A673 (cell line): ENCODE measurements at regions not wholly inside any gene's neighbourhood (a gene's known extent, or its start where the extent isn't known, plus 50 kb on each side); places are given as distances from the start of the nearest gene placed in this dataset.

Source experiments
- BruUV-seq: library from RNA; stranded (reverse); fragments of 400-500 nt; replicated peaks from 2 replicates; lab custom pipeline; 2021; lab: Mats Ljungman, UMichigan
- CTCF ChIA-PET: fragments of 300-600 bp; sonication (Branson Sonifier 250); formaldehyde crosslinking; loops from one replicate; lab custom pipeline; 2022; ENCODE audit warnings: antibody characterized with exemption; lab: Charles Lee
- POLR2A ChIA-PET: fragments of 300-600 bp; sonication (Branson Sonifier 250); formaldehyde crosslinking; loops from one replicate; lab custom pipeline; 2022; ENCODE audit warnings: antibody characterized with exemption; ENCODE audit not compliant: low non-redundant PET; lab: Charles Lee
- DNase-seq: peaks from one replicate; pipeline ENCODE4 v3.0.0-alpha.2; 2015; ENCODE audit warnings: low spot score
- H3K27ac ChIP-seq: fragments of 200-600 bp; sonication (generic); 2 replicates; pipeline ENCODE4 v1.5.1; 2016; ENCODE audit warnings: mixed run types, low read depth, mild to moderate bottlenecking, mixed read lengths, antibody characterized with exemption, low read length; ENCODE audit not compliant: poor library complexity, severe bottlenecking
- H3K27me3 ChIP-seq: fragments of 200-600 bp; sonication (generic); replicated peaks from 2 replicates; pipeline ENCODE4 v1.6.1; 2017; ENCODE audit warnings: mixed run types, low read depth, mild to moderate bottlenecking, mixed read lengths, antibody characterized with exemption, low read length; ENCODE audit not compliant: insufficient read depth, poor library complexity
- H3K36me3 ChIP-seq: fragments of 200-600 bp; sonication (generic); 2 replicates; pipeline ENCODE4 v1.6.1; 2016; ENCODE audit warnings: mixed run types, mild to moderate bottlenecking, mixed read lengths, antibody characterized with exemption, low read length; ENCODE audit not compliant: insufficient read depth, poor library complexity, severe bottlenecking
- H3K4me1 ChIP-seq: fragments of 200-600 bp; sonication (generic); 2 replicates; pipeline ENCODE4 v1.6.1; 2017; ENCODE audit warnings: mixed run types, mild to moderate bottlenecking, mixed read lengths, antibody characterized with exemption, low read length; ENCODE audit not compliant: insufficient read depth, poor library complexity, severe bottlenecking
- H3K4me3 ChIP-seq: fragments of 200-600 bp; sonication (generic); 2 replicates; pipeline ENCODE4 v1.5.1; 2016; ENCODE audit warnings: low read depth, mixed run types, mild to moderate bottlenecking, mixed read lengths, low read length; ENCODE audit not compliant: poor library complexity, severe bottlenecking
- H3K9me3 ChIP-seq: fragments of 200-600 bp; sonication (generic); 2 replicates; pipeline ENCODE4 v1.6.1; 2016; ENCODE audit warnings: mixed run types, low read depth, mild to moderate bottlenecking, mixed read lengths, antibody characterized with exemption, low read length; ENCODE audit not compliant: poor library complexity, severe bottlenecking
- EZH2 ChIP-seq: fragments of 200-600 bp; sonication (generic); IDR thresholded peaks from 2 replicates; pipeline ENCODE4 v1.6.1; 2017; ENCODE audit warnings: borderline replicate concordance, low read depth, mild to moderate bottlenecking, mixed read lengths, antibody characterized with exemption, low read length; ENCODE audit not compliant: poor library complexity, severe bottlenecking
- intact Hi-C: fragments of 100-400 bp; cut with micrococcal nuclease; formaldehyde crosslinking; loops from one replicate; pipeline ENCODE4 v1.10.0; 2022; ENCODE audit not compliant: unreplicated experiment
- TF ChIP-seq, protein P1 (sequence below): fragments of 300-800, 200-600 bp; sonication (generic); conservative IDR thresholded peaks from 2 replicates; pipeline ENCODE4 v1.5.1; 2017; ENCODE audit warnings: low read depth, mild to moderate bottlenecking, antibody characterized with exemption, low read length, moderate library complexity, mixed read lengths

DNA sequence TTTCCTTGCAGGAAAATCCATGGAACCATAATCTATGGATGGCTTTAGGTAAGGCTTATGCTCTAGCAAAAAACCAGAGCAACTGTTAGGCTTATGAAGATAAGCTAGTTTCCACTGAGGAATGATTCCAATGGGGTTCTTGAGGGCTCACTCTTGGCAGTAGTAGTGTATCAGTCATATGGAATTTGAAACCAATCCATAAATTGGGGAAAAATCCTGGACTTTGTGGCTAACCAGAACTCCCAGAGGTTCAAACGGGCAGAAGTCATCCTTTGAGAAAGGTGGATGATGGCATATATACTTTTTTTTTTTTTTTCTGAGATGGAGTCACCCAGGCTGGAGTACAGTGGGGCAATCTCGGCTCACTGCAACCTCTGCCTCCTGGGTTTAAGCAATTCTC is 54.2 kb upstream of the ATF3 start:
- intact Hi-C loops = no loop called here
- no TSS peak for BruUV-seq
- TF ChIP-seq EZH2 = no peak
- TF ChIP-seq, protein P1, sequence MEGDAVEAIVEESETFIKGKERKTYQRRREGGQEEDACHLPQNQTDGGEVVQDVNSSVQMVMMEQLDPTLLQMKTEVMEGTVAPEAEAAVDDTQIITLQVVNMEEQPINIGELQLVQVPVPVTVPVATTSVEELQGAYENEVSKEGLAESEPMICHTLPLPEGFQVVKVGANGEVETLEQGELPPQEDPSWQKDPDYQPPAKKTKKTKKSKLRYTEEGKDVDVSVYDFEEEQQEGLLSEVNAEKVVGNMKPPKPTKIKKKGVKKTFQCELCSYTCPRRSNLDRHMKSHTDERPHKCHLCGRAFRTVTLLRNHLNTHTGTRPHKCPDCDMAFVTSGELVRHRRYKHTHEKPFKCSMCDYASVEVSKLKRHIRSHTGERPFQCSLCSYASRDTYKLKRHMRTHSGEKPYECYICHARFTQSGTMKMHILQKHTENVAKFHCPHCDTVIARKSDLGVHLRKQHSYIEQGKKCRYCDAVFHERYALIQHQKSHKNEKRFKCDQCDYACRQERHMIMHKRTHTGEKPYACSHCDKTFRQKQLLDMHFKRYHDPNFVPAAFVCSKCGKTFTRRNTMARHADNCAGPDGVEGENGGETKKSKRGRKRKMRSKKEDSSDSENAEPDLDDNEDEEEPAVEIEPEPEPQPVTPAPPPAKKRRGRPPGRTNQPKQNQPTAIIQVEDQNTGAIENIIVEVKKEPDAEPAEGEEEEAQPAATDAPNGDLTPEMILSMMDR = no peak
- ChIA-PET POLR2A (interaction anchor here (0.7 kb wide), 1 partner anchor 483 kb away, joined by 6 read pairs; no protein-coding TSS in a partner anchor), CTCF (no interaction called here)
- Histone ChIP-seq H3K9me3 (no peaks in the 10 kb centered on the region), H3K27ac (no peak overlapping the region), H3K36me3 (no peaks in the 10 kb centered on the region), H3K4me1 (peaks cover 11% of the 10 kb centered on the region), H3K4me3 (no peak overlapping the region), H3K27me3 (no peaks in the 10 kb centered on the region)
- no peak for DNase-seq

DNA sequence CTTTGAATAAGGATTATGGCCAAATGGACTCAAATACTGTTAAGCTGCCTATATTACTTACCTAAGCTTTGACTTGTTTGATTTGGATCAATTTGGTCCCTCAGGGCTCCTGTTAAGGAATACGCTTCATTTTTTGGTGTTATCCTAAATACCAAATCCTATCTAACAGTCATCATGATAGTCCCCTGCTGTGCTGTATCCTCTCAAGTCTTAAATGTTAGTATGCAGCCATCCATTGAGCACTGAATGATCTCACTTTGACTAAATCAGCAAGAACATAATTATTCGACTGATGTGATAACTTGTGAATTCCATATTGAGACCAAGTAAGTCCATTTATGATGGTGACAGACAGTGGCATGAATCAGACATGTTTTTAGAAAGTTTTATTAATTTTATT is 53.1 kb upstream of the ATF3 start:
- intact Hi-C loops = no loop called here
- DNase-seq = peak; percentile 51

DNA sequence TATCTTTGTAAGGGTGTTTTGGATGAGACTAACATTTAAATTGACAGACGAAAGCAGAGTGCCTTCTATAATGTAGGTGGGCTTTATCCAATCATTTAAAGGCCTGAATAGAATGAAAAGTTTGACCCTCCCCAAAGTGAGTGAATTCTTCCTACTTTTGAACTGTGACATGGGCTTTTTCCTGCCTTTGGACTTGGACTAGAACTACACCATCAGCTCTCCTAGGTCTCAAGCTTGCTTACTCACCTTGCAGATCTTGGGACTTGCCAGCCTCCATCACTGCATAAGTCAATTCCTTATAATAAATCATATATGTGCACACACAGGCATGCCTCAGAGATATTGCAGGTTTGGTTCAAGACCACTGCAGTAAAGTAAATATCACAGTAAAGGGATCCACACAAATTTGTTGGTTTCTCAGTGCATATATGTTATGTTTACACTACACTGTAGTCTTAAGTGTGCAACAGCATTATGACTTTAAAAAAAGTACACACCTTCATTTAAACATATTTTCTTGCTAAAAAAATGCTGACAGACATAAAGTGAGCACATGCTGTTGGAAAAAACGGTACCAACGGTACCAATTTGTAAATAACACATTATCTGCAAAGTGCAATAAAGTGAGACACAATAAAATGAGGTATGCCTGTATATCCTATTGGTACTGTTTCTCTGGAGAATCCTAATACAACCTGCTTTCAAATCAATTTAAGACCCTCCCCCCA is 51.6 kb upstream of the ATF3 start:
- ChIA-PET POLR2A (no interaction called here), CTCF (no interaction called here)
- peaks cover 11% of the 10 kb centered on the region for H3K4me1 ChIP-seq
- no peak overlapping the region for H3K4me3 ChIP-seq
- BruUV-seq = no TSS peak
- no peaks in the 10 kb centered on the region for H3K9me3 ChIP-seq
- TF ChIP-seq, protein P1 = no peak
- no peak for TF ChIP-seq EZH2
- intact Hi-C loops = no loop called here
- DNase-seq = no peak
- H3K27me3 ChIP-seq = no peaks in the 10 kb centered on the region
- no peak overlapping the region for H3K27ac ChIP-seq
- H3K36me3 ChIP-seq = no peaks in the 10 kb centered on the region

More for the DNA sequence above, 53.1 kb upstream of the ATF3 start:
- H3K4me1 ChIP-seq = peaks cover 11% of the 10 kb centered on the region
- ChIA-PET POLR2A (no interaction called here), CTCF (no interaction called here)
- no peaks in the 10 kb centered on the region for H3K9me3 ChIP-seq
- H3K4me3 ChIP-seq = no peak overlapping the region
- TF ChIP-seq EZH2 = no peak
- TF ChIP-seq, protein P1 = no peak
- BruUV-seq = no TSS peak
- no peaks in the 10 kb centered on the region for H3K36me3 ChIP-seq
- no peaks in the 10 kb centered on the region for H3K27me3 ChIP-seq
- no peak overlapping the region for H3K27ac ChIP-seq
